ENCODE measurements at regions not wholly inside any gene's neighbourhood (a gene's known extent, or its start where the extent isn't known, plus 50 kb on each side); places are given as distances from the start of the nearest gene placed in this dataset.

DNA sequence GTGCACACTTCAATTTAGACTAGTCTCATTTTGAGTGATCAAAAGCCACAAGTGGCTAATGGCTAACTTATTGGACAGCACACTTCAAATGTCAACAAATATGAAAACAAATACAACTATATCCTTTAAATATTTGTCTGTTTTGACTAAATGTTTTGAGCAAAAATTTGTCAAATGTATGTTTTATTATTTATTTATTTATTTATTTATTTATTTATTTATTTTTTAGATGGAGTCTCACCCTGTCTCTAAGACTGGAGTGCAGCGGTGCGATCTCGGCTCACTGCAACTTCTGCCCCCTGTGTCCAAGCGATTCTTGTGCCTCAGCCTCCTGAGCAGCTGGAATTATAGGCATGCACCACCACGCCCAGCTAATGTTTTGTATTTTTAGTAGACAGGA lies 1392.1 kb upstream of the WWC1 start:
- H3K27ac ChIP-seq: no peak overlapping the region
- TF ChIP-seq, protein P1, sequence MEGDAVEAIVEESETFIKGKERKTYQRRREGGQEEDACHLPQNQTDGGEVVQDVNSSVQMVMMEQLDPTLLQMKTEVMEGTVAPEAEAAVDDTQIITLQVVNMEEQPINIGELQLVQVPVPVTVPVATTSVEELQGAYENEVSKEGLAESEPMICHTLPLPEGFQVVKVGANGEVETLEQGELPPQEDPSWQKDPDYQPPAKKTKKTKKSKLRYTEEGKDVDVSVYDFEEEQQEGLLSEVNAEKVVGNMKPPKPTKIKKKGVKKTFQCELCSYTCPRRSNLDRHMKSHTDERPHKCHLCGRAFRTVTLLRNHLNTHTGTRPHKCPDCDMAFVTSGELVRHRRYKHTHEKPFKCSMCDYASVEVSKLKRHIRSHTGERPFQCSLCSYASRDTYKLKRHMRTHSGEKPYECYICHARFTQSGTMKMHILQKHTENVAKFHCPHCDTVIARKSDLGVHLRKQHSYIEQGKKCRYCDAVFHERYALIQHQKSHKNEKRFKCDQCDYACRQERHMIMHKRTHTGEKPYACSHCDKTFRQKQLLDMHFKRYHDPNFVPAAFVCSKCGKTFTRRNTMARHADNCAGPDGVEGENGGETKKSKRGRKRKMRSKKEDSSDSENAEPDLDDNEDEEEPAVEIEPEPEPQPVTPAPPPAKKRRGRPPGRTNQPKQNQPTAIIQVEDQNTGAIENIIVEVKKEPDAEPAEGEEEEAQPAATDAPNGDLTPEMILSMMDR (conservative IDR thresholded peaks at IDR 0.05): no peak

DNA sequence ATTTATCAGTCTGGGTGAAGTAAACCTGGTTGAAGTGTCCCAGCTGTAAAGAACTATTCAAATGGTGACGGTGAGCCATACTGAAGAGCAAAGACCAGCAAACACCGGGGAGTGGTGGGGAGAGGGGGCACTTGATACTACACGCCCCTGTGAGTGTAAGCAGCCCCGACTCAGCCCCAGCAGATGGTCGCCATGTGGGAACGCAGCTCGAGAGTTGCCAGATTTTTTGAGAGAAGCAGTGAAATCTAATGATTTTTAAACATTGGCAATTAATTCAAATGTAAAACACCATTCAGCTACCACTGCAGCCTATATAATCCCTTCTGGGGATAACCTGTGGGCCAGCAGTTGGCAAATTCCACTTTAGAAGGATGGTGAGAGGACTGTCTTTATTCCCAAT lies 1386.9 kb upstream of the WWC1 start:
- TF ChIP-seq, protein P1 (conservative IDR thresholded peaks at IDR 0.05): no peak
- H3K27ac ChIP-seq: no peak overlapping the region

DNA sequence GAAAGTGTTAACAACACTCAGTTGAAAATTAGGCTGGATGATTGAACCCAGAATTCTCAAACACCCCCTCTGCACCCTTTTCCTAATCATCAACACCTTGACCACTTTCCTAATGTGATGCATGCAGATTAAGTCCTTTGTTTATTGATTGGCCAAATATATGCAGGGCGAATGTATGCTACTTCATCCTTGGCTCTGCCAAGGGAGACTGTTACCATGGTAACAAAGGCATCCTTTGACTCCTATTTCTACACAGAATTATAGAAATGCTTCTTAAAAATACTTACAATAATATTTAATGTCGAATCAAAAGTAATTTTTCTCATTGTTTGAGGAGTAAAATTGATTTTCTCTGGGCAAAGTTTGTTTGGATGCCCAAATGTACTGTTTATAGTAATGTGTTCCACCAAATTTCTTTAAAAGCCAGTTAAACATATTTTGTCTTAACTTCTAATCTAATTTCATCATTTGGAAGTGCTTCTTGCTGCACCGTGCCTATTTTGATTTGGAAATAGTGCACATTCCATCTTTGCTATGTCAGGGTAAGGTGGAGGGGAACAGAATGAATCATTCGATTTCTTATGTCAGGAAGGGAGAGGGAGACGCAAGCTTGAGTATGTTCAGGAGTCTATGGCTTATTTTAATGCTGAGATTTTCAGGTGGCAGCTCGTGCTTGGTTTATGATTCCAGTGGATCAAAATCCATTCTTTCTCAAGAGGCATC lies 1384.3 kb upstream of the WWC1 start:
- TF ChIP-seq, protein P1 (conservative IDR thresholded peaks at IDR 0.05): no peak
- no peak overlapping the region for H3K27ac ChIP-seq

DNA sequence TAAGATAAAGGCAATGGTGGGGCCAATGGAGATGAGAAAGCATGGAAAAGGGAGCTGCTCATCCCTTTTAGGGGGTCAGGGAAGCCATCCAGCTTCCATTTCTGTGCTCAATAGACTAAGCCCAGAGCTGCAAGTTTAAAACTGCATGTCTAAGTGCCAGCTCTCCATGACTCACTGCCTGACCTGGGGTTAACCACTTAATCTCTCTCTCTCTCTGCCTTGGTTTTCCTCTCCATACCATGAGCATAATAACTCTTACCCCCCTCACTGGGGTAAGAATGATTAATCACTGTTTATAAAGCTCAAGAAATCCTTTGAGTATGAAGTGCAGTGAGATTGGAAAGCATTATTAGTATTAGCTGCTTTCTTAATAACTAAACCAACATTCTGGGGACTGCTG lies 1382.4 kb upstream of the WWC1 start:
- TF ChIP-seq, protein P1 (conservative IDR thresholded peaks at IDR 0.05): no peak
- H3K27ac ChIP-seq: no peak overlapping the region

DNA sequence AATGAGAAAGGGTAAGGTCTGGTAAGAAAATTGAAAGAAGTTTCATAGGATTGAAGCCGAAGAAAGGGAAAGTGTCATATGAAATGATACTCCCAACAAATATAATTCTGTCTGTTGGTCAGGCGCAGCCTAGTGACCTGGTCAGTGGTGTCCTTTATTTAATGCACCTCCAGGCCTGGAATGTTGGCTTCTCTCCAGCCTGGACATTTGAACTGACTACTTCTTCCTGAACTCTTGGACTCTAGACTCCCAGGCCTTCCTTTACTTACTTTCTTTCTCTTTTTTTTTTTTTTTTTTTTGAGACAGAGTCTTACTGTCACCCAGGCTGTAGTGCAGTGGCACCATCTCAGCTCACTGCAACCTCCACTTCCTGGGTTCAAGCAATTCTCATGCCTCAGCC lies 1381.5 kb upstream of the WWC1 start:
- no peak overlapping the region for H3K27ac ChIP-seq
- TF ChIP-seq, protein P1 (conservative IDR thresholded peaks at IDR 0.05): no peak

DNA sequence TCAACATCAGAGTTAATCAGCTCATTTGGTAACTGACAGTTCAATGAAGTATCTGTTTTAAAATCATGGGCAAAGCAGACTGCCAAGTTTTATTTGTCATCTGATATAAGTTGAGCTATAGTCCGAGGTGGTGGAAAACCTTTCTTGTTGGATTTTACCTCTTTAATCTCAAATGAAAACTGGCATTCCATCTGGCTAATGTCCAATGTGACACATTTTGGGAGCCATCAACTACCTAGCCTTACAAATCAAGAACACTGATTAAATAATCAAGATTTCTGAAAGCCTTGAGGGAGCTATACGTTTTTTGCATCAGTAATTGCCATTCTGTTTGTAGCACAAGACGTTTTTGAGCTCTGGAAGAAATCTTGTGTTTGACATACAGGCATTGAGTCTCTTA lies 1380.5 kb upstream of the WWC1 start:
- H3K27ac ChIP-seq: no peak overlapping the region
- TF ChIP-seq, protein P1 (conservative IDR thresholded peaks at IDR 0.05): no peak

DNA sequence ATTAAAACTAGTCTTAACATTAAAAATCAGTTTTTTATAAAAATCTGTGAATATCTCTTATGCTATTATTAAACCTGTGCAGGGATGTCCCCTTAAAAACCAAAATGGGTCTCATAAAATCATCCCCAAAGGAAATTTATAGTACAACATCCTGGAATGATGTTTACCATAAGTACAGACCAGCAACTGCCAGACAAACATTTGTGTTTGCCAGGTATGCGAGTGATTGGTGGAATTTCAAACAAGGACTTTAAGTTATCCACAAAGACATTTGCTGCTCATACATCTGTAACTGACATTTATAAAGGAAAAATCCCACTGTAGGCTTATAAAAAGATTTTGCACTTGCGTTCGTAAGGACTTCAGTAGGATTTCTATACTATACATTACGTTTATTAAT lies 1375.4 kb upstream of the WWC1 start:
- no peak overlapping the region for H3K27ac ChIP-seq
- TF ChIP-seq, protein P1 (conservative IDR thresholded peaks at IDR 0.05): no peak
